GM23248 (cell line): ENCODE measurements at regions not wholly inside any gene's neighbourhood (a gene's known extent, or its start where the extent isn't known, plus 50 kb on each side); places are given as distances from the start of the nearest gene placed in this dataset.
A peak's percentile ranks its signal among the peaks of the same experiment; 100 is the strongest.

ENCODE experiments used
- DNase-seq: peaks from one replicate; pipeline ENCODE4 v3.0.0-alpha.2; 2015
- H2AFZ ChIP-seq: fragments of 200-600 bp; sonication (generic); 2 replicates; pipeline ENCODE4 v1.6.1; 2016; ENCODE audit warnings: antibody characterized with exemption
- H3F3A ChIP-seq: fragments of 200-600 bp; sonication (generic); 2 replicates; pipeline ENCODE4 v1.6.1; 2016; ENCODE audit warnings: mild to moderate bottlenecking, antibody characterized with exemption, mixed run types; ENCODE audit not compliant: insufficient read depth
- H3K27ac ChIP-seq: fragments of 200-600 bp; sonication (generic); 2 replicates; pipeline ENCODE4 v1.5.1; 2016; ENCODE audit warnings: mild to moderate bottlenecking
- H3K27me3 ChIP-seq: fragments of 200-600 bp; sonication (generic); replicated peaks from 2 replicates; pipeline ENCODE4 v1.6.1; 2016; ENCODE audit warnings: mild to moderate bottlenecking; ENCODE audit not compliant: insufficient read depth
- H3K36me3 ChIP-seq: fragments of 200-600 bp; sonication (generic); 2 replicates; pipeline ENCODE4 v1.6.1; 2016; ENCODE audit warnings: low read depth, mild to moderate bottlenecking
- H3K4me1 ChIP-seq: fragments of 200-600 bp; sonication (generic); 2 replicates; pipeline ENCODE4 v1.6.1; 2016; ENCODE audit warnings: mild to moderate bottlenecking; ENCODE audit not compliant: insufficient read depth
- H3K4me2 ChIP-seq: fragments of 200-600 bp; sonication (generic); one replicate; pipeline ENCODE4 v1.6.1; 2016; ENCODE audit warnings: mild to moderate bottlenecking; ENCODE audit not compliant: unreplicated experiment
- H3K4me3 ChIP-seq: fragments of 200-600 bp; sonication (generic); 2 replicates; pipeline ENCODE4 v1.5.1; 2016; ENCODE audit warnings: mild to moderate bottlenecking
- H3K79me2 ChIP-seq: fragments of 200-600 bp; sonication (generic); 2 replicates; pipeline ENCODE4 v1.6.1; 2016; ENCODE audit warnings: mild to moderate bottlenecking; ENCODE audit not compliant: insufficient read depth
- H3K9ac ChIP-seq: fragments of 200-600 bp; sonication (generic); 2 replicates; pipeline ENCODE4 v1.6.1; 2016; ENCODE audit warnings: mild to moderate bottlenecking
- H3K9me2 ChIP-seq: fragments of 200-600 bp; sonication (generic); 2 replicates; pipeline ENCODE4 v1.6.1; 2016; ENCODE audit warnings: mixed run types, mild to moderate bottlenecking, moderate library complexity; ENCODE audit not compliant: insufficient read depth
- H3K9me3 ChIP-seq: fragments of 200-600 bp; sonication (generic); one replicate; pipeline ENCODE4 v1.6.1; 2017; ENCODE audit warnings: low read depth
- H4K20me1 ChIP-seq: fragments of 200-600 bp; sonication (generic); 2 replicates; pipeline ENCODE4 v1.6.0; 2016; ENCODE audit not compliant: insufficient read depth
- EZH2 ChIP-seq: fragments of 200-600 bp; sonication (generic); IDR thresholded peaks from 2 replicates; pipeline ENCODE4 v1.6.1; 2018; ENCODE audit warnings: antibody characterized with exemption, mild to moderate bottlenecking; ENCODE audit not compliant: insufficient read depth, poor library complexity, severe bottlenecking
- EZH2phosphoT487 ChIP-seq: fragments of 200-600 bp; sonication (generic); IDR thresholded peaks from 2 replicates; pipeline ENCODE4 v1.6.1; 2018; ENCODE audit warnings: antibody characterized with exemption, moderate library complexity, mild to moderate bottlenecking, low read depth; ENCODE audit not compliant: insufficient read depth
- WGBS, 2 experiments: methylation state at CpG; one replicate each; pipeline ENCODE4 v1.1.6; 2015 to 2017; ENCODE audit warnings: low lambda C conversion rate in 2 of 2, low coverage in 1 of 2; ENCODE audit errors: missing lambda C conversion rate in 2 of 2; 5-methylcytosine and 5-hydroxymethylcytosine counted together
- in situ Hi-C: fragments of 300-500 bp; cut with MboI; formaldehyde crosslinking; loops from 2 replicates; pipeline ENCODE4 v1.15.0; 2020

DNA sequence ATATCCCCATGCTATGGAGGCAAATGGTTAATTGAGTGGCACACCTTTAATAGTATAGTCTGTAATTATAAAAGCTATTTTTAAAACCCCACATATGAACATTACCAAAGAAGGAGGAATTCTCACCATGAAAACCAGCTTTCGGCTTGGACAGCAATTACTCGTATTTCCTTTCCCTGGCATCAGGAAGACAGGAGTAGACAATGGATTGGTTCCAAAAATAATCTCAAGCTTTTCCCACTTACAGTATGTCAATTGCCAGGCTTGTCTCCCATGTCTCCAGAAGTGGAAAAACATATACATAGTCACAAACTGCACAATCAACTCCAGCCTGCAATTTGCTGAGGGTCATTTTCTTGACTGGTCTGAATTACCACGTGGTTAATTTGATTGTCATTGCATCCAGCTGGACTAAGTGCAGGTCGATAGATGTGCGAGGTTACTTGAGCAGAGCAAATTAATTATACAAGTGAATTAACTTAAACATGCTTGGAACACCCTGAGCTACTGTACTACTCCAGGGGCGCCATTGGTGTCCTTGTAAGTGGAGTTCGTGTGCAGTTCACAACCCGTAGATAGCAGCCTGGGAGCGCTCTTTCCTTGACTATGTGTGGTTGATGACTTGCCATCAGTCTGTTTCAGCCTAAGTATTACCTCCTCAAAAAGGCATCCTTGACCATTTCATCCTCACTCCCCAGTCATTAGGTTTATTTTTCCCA, 124.3 kb upstream of the PELI1 start:
- no peak overlapping the region for H2AFZ ChIP-seq
- H3K27me3 ChIP-seq = no peaks in the 10 kb centered on the region
- peak overlapping the region; percentile 25 for H3K4me2 ChIP-seq
- H3K36me3 ChIP-seq = no peaks in the 10 kb centered on the region
- in situ Hi-C loops = no loop called here
- H3K79me2 ChIP-seq = no peaks in the 10 kb centered on the region
- H3K27ac ChIP-seq = no peak overlapping the region
- H3K4me3 ChIP-seq = no peak overlapping the region
- TF ChIP-seq EZH2 (no peak), EZH2phosphoT487 (no peak)
- 73 to 76% methylated on average over 9 of the region's 9 CpGs for WGBS, 2 experiments
- no peak overlapping the region for H3K9ac ChIP-seq
- H3K4me1 ChIP-seq = peaks cover 29% of the 10 kb centered on the region
- no peak for DNase-seq
- no peaks in the 10 kb centered on the region for H4K20me1 ChIP-seq
- H3F3A ChIP-seq = peaks cover 17% of the 10 kb centered on the region
- H3K9me3 ChIP-seq = no peaks in the 10 kb centered on the region
- no peaks in the 10 kb centered on the region for H3K9me2 ChIP-seq

DNA sequence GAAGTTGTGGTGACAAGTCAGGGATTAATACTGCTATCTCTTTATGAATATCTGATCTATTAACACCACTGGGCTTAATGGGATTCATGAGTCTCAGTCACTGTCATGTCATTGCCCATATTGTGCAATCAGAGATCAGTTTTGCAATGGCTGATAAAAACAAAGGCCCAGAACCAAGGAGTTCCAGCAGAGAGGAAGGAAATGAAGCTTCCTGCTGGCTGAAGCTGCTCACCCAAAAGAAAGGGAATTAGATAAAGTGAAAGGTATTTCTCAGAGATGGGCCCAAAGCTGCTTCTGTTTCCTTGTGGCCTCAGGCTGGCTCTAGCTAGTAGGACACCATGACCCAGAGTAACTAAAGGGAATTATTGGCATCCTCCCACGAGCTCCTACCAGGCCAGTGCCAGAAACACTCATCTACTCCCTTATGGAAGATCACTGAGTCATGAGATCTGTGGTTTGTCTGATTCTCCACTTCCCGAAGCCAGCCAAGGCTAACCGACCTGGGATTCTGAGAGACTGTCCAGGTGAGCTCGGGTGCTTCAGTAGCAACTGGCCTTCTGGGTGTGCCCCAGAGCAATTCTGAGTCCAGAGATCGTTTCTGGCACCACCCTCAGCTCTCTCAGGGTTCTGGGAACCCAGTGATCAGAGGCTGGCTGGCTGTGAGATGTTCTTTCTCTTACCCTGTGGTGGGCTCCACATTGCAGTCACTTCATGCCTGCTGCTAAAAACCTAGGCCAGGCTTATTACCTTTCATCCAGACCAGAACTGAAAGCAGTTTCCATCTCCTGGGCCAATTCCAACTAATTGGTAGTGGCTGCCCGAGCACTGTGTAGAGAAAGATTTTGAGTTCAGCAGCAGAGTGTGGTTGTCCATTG, 129.5 kb upstream of the PELI1 start:
- peak overlapping the region; percentile 15; the same call in 1 of the 2 replicates for H3K4me3 ChIP-seq
- peak; percentile 98 for DNase-seq
- H3K4me2 ChIP-seq = peak overlapping the region; percentile 59
- H3K9me3 ChIP-seq = no peaks in the 10 kb centered on the region
- no peaks in the 10 kb centered on the region for H3K27me3 ChIP-seq
- TF ChIP-seq EZH2phosphoT487 (0 out of 2 replicates have a peak, but pooled peaks have one; percentile 34), EZH2 (no peak)
- H3F3A ChIP-seq = peaks cover 34% of the 10 kb centered on the region
- H3K9me2 ChIP-seq = no peaks in the 10 kb centered on the region
- H3K27ac ChIP-seq = peak overlapping the region; percentile 64
- H4K20me1 ChIP-seq = no peaks in the 10 kb centered on the region
- peaks cover 38% of the 10 kb centered on the region for H3K4me1 ChIP-seq
- 28 to 29% methylated on average over 6 of the region's 6 CpGs for WGBS, 2 experiments
- in situ Hi-C loops = no loop called here
- no peaks in the 10 kb centered on the region for H3K79me2 ChIP-seq
- H3K9ac ChIP-seq = peak overlapping the region; percentile 14; the same call in 1 of the 2 replicates
- H3K36me3 ChIP-seq = no peaks in the 10 kb centered on the region
- H2AFZ ChIP-seq = no peak overlapping the region

DNA sequence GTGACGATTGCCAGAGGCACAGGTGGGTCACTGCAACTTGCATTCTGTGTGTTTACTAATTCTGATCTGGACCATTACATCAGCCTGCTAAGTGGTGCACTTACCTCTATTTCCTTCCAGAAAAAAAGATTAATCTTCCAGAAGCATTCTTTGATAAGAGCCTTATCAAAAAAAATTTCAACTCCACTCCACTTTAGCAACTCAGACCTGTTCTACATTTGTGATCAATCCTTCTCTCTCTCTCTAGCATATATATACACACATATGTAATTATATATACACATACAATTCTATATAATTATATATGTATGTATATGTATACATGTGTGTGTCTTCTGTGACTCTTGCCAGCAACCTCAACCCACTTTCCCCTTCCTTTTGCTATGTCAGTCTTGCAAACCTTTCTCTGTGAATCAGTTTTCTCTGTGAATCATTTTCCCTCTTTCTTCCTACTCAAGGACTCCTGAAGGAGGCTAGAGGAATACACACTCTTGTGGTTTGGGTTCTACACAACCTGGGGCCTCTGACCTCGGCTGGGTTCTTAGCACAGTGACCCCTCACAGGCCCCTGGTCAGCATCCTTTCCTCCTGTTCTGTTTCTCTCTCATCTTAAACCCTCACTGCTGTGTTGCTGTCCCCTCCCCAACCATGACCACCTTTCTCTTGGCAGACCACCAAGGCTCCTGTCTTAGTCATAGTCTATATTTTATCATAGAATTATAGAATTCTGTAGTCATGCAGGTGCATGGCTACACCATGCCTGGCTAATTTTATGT, 130.4 kb upstream of the PELI1 start:
- peak; percentile 37 for DNase-seq
- Histone ChIP-seq H2AFZ (no peak overlapping the region), H3K9me2 (no peaks in the 10 kb centered on the region), H4K20me1 (no peaks in the 10 kb centered on the region), H3K27ac (peak overlapping the region; percentile 64; the same call in 1 of the 2 replicates), H3K36me3 (no peaks in the 10 kb centered on the region), H3K27me3 (no peaks in the 10 kb centered on the region), H3K79me2 (no peaks in the 10 kb centered on the region), H3K4me3 (no peak overlapping the region), H3F3A (peaks cover 34% of the 10 kb centered on the region), H3K4me2 (peak overlapping the region; percentile 59), H3K9me3 (no peaks in the 10 kb centered on the region), H3K9ac (no peak overlapping the region), H3K4me1 (peaks cover 38% of the 10 kb centered on the region)
- TF ChIP-seq EZH2phosphoT487 (no peak), EZH2 (no peak)
- in situ Hi-C loops = no loop called here
- WGBS, 2 experiments = 91 to 96% methylated on average over 2 of the region's 2 CpGs

DNA sequence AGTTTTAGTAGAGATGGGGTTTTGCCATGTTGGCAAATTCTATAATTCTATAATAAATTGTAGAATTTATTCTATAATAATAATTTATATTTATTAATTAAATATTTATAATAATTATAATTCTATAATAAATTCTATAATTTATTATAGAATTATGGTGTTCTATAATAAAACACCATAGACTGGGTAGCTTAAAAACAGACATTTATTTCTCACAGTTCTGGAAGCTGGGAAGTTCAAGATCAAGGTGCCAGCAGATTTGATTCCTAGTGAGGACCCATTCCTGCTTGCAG, 130.9 kb upstream of the PELI1 start:
- H3K9me2 ChIP-seq = no peaks in the 10 kb centered on the region
- H3K36me3 ChIP-seq = no peaks in the 10 kb centered on the region
- H3K4me3 ChIP-seq = no peak overlapping the region
- H2AFZ ChIP-seq = no peak overlapping the region
- H3K27me3 ChIP-seq = no peaks in the 10 kb centered on the region
- peaks cover 34% of the 10 kb centered on the region for H3F3A ChIP-seq
- H3K4me2 ChIP-seq = no peak overlapping the region
- no peak for DNase-seq
- H3K79me2 ChIP-seq = no peaks in the 10 kb centered on the region
- no peaks in the 10 kb centered on the region for H4K20me1 ChIP-seq
- H3K9ac ChIP-seq = no peak overlapping the region
- H3K4me1 ChIP-seq = peaks cover 38% of the 10 kb centered on the region
- in situ Hi-C loops = no loop called here
- no peak overlapping the region for H3K27ac ChIP-seq
- no peaks in the 10 kb centered on the region for H3K9me3 ChIP-seq
- TF ChIP-seq EZH2phosphoT487 (no peak), EZH2 (no peak)
